ENCODE measurements at regions not wholly inside any gene's neighbourhood (a gene's known extent, or its start where the extent isn't known, plus 50 kb on each side); places are given as distances from the start of the nearest gene placed in this dataset.

DNA sequence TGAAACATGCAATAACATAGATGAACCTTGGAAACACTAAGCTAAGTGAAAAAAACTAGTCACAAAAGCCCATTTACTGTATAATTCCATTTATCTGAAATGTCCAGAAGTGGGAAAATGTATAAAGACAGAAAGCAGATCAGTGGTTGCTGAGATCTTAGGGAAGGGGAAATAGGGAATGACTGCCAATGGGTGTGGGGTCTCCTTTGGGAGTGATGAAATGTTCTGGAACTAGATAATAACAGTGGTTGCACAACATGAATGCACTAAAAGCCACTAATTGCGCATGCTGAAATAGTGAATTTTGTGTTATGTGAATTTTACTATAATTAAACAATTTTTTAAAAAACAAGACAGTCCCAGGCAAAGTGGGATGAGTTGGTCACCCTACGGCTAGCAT lies 472.8 kb downstream of the CCDC171 start:
- ATAC-seq (ENCODE audit: low FRiP score): no peak
- TF ChIP-seq, protein P1, sequence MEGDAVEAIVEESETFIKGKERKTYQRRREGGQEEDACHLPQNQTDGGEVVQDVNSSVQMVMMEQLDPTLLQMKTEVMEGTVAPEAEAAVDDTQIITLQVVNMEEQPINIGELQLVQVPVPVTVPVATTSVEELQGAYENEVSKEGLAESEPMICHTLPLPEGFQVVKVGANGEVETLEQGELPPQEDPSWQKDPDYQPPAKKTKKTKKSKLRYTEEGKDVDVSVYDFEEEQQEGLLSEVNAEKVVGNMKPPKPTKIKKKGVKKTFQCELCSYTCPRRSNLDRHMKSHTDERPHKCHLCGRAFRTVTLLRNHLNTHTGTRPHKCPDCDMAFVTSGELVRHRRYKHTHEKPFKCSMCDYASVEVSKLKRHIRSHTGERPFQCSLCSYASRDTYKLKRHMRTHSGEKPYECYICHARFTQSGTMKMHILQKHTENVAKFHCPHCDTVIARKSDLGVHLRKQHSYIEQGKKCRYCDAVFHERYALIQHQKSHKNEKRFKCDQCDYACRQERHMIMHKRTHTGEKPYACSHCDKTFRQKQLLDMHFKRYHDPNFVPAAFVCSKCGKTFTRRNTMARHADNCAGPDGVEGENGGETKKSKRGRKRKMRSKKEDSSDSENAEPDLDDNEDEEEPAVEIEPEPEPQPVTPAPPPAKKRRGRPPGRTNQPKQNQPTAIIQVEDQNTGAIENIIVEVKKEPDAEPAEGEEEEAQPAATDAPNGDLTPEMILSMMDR (IDR thresholded peaks at IDR 0.05): no peak
- DNase-seq (ENCODE audit: low spot score): no peak

DNA sequence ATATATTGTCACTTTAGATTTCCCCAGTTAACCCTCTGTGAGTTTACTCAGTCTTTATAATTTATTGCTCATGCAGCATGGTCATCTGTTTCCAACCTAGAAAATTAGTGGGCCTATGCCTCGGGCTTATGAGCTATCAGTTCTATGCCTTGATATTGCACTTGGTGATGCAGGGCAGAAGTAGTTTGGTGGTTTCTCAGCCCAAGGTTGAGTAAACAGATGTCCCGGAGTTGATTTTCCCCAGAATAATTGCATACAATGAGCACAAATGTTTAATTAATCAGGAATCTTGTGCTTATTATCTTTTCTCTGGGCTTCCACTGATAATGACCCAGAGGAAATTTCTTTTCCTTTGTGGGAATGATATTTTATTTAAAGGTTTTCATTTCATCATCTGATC lies 474.0 kb downstream of the CCDC171 start:
- DNase-seq (ENCODE audit: low spot score) (no peak), ATAC-seq (ENCODE audit: low FRiP score) (no peak)
- TF ChIP-seq, protein P1 (IDR thresholded peaks at IDR 0.05): no peak

DNA sequence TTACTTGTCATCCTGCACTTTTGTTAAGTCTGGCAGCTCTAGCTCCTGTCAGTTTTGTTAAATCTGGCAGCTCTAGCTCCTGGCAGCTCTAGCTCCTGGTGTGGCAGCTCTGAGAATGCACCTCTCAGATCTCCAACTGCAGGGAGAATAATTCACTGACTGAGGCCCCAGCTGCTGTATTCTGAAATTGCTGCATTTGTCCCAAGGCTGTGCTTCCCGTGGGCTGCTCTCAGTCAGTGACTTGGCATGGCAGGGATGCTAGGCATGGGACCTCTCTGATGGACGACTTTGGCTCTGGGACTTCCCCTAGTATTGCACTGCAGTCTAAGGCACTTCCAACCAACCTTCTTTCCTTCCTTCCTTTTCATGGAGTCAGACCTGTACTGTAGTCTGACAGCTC lies 475.7 kb downstream of the CCDC171 start:
- DNase-seq (ENCODE audit: low spot score) (no peak), ATAC-seq (ENCODE audit: low FRiP score) (no peak)
- TF ChIP-seq, protein P1 (IDR thresholded peaks at IDR 0.05): no peak

DNA sequence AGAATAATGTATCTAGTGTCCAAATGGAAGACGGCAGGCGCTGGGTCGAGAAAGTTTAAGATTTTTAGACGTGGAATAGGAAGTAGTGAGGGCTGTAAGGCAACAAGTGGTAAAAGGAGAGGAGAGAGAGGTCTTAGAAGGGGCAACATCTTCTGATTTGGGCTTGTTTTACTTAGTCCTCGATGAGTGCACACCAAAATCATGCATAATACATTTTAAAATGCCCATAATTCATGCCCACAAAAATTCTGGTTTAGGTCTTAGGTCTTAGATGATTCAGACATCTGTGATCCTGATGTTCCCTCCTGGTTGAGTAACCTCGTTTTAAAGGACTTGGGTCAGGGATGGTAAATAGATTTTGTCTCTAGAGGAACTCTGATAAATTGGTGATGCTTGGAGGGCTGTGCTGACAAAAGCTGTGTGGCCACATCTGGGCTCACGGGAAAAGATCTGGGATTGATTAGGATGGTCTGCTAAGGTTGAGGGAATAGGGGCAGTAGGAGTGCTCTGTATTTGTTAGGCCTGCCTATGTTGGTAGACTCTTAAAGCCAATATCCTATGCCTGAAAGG lies 476.3 kb downstream of the CCDC171 start:
- DNase-seq (ENCODE audit: low spot score): no peak
- TF ChIP-seq, protein P1 (IDR thresholded peaks at IDR 0.05): no peak
- ATAC-seq (ENCODE audit: low FRiP score): no peak

DNA sequence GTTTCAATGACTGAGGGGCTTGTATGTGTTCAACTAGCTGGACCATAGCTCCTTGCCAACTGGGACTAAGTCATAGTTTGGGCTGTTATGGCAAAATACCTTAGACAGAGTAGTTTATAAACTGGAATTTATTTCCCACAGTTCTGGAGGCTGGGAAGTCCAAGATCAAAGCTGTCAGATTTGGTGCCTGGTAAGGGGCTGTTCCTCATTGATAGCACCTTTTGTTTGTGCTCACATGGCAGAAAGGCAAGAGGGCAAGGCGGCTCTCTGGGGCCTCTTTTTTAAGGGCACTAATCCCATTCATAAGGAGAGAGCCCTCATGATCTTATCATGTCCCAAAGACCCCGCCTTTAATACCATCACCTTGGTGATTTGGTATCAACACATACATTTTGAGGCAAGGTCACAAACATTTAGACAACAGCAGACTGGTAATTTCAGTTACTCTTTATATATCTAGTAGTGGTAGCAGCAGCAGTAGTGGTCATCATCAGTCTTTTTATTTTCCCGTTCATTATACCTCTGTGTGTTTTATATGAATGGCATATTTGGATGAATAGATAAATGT lies 477.0 kb downstream of the CCDC171 start:
- no peak for DNase-seq (ENCODE audit: low spot score)
- TF ChIP-seq, protein P1 (IDR thresholded peaks at IDR 0.05): no peak
- ATAC-seq (ENCODE audit: low FRiP score): no peak

DNA sequence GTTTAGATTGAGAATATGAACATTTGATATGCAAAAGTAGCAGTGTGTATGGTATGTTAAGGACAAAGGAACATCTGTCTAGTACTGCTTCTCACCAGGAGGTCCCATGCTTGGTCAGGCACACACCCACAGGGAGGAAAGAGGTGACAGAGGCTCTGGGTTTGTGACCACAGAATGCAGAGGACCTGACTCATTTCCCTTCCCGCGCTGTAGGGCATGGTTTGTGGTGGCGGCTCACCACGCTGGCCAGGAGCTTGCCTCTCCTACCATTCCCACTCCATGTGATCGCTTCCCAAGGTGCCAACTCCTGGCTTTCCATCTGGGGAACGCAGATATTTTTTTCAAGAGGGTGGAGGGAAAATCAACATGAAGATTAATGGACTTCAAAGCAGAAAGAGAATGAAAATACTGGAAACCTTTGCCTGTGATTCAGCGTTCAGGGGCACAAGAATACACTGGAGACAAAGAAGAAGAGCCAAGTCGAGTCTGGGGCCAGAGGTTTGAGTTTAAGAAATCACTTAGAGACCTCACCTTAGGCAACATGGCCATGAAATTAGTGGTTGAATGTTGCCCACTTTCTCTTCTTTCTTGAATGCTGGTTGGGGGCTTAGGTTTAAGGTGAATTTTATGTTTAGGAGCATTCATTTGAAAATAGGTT lies 477.8 kb downstream of the CCDC171 start:
- TF ChIP-seq, protein P1 (IDR thresholded peaks at IDR 0.05): no peak
- DNase-seq (ENCODE audit: low spot score): no peak
- ATAC-seq (ENCODE audit: low FRiP score): no peak

DNA sequence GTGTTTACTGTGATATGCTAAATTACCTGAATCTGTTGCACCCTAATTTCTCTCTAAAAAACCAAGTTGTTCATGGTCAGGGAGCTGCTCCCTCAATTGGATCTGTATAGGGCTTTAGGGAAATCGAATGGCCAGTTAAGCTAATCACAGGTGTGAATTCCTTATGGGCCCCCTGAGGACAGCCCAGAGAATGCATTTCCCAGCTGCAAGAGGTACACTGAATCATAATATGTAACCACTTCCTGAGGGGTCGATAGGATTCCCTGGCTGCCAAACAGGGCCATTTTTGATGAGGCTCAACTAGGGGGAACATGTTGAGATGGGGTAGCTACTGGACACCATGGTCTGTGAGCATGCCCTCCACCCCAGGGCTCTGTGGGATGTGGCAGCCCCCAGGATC lies 478.6 kb downstream of the CCDC171 start:
- DNase-seq (ENCODE audit: low spot score): no peak
- TF ChIP-seq, protein P1 (IDR thresholded peaks at IDR 0.05): no peak
- ATAC-seq (ENCODE audit: low FRiP score): no peak
